GM18517 (cell line): ENCODE measurements at regions not wholly inside any gene's neighbourhood (a gene's known extent, or its start where the extent isn't known, plus 50 kb on each side); places are given as distances from the start of the nearest gene placed in this dataset.

Source experiments
- ATAC-seq: cut with Tn5 transposase; IDR thresholded peaks from one replicate; pipeline ENCODE4 v1.9.1; 2021; ENCODE audit warnings: mild to moderate bottlenecking, moderate library complexity; ENCODE audit not compliant: unreplicated experiment

DNA sequence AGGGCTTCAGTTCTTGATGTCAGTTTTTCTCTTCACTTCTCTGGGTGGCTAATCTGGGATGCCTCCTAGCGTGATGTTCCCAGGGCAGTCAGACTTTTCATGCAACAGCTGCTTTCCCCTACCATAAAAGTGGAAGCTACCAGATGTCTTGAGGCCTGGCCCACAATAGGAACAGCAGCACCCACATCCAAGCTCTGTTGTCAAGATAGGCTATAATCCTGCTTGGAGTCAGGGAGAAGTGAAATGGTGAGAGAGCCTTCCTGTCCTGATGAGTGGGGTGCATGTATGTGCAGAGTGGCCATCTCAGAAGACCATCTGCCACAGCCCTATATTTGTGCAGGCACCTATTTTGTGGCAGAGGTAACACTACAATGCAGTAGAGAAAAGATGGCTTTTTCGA lies 108.0 kb downstream of the HTR5A start:
- ATAC-seq: no peak

DNA sequence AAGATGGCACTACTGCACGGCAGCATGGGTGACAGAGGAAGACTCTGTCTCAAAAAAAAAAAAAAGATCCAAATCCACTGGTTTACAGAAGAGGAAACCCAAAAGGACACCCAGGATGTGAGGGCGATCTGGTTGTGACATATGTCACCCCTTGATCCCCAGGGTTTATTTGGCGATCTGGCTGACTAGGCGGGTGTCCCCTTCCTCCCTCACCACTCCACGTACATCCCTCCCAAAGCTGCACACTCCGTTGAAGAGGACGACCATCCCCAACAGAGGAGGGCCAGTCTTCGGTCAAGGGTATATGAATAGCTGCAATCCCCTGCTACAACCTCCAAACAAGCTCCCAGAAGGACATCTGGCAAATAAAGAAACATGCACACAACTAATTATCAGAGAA lies 111.6 kb downstream of the HTR5A start:
- ATAC-seq: no peak

DNA sequence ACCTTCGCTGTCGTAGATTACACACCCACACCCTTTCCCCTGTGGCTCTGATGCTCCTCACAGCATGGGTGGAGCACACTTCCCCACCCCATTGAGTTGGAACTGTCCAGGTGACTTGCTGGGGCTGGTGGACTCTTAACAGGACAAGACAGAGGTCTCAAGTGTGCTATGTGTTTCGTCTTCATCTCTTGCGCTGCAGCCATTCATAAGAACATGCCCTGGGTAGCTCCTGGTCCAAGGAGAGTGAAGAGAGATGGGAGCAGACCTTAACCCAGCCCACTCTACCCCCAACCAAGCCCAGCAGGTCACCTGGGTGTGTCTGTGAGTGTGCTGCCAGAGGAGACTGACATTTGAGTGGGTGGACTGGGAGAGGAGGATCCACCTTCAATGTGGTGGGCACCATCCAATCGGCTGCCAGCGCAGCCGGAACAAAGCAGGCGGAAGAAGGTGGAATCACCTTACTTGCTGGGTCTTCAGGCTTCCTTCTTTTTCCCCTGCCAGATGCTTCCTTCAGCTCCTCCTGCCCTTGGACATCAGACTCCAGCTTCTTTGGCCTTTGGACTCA lies 112.4 kb downstream of the HTR5A start:
- ATAC-seq: no peak

DNA sequence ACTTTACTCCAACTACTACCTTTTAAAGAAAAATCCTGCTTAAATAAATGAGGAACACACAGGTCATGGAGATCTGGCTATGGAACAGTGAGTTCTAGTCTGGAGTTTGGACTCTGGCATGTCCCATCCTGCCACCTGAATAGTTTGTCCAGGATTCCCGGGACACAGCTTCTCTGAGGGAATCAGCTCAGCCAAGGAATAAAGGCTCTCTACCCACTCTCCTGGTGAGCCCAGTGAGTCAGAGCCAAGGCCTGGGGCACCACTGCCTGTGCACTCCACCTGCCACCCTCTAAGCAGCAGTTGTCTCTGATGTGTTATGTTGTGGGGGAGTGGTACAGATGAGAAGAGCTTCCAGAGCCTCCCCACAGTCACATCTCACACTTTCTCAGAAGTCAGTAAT lies 113.5 kb downstream of the HTR5A start:
- ATAC-seq: no peak

DNA sequence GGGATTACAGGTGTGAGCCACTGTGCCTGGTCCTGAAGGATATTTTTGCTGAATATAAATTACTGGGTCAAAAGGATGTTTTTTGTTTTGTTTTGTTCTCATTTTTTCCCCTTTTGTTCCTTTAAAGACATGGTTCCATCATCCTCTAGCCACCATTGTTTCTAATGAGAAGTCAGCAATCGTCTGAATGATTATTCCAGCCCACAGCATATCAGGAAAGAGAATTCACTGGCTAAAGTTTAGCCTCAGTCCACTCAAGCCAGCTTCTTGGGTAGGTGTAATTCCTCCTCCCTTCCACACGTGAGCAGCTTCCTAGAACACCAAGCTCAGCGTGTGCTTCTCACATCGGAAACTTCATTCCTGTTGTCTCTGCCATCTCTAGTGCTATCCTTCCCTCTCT lies 112.8 kb upstream of the INSIG1 start:
- ATAC-seq: no peak

DNA sequence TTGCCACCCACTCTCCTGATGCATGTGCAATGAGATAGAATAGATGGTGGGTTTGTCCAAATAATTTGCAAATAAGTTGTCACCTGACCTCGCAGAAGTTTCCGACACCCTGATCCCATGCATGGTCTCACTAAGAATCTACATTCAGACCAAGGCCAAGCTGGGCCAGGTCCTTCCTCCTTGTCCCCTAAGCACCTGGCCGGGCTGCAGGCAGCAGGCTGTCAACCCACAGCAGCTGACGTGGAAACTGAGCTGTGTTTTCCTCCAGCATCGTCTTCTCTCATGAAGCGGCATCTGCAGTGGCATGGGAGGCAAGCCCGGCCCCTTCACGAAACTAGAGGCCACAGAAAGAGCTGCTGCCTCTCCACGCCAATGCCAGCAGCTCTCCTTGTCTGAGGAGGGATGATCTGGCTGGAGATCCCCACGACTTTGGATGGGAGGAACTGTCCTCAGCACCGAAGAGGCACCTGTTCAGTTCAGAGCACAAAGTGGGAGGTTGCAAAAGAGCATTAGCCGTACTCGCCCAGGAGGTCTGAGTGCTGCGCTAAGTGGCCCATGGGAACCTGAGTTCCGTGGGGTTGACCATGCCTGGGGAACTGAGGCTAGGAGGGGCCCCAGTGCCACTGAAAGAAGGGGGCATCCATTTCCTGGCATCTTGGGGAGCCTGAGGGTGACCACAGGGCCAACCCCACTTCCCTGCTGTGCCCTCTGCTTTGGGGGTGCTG lies 110.5 kb upstream of the INSIG1 start:
- ATAC-seq: no peak

DNA sequence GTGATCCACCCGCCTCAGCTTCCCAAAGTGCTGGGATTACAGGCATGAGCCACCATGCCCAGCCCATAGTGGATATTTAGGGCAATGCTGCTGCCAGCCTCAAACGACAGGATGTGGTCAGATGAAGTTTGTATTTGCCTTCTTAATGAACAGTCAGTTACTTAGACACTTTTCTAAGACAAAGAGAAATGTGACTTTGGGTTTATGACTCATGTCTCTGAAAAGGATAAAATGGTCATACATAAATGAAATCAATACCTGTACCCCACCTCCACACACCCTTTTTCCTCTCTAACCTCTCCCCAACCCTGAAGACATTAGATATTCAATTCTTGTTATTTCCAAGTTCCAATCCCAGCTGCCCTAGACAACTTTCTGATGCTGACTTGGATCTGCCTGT lies 109.3 kb upstream of the INSIG1 start:
- ATAC-seq: no peak

DNA sequence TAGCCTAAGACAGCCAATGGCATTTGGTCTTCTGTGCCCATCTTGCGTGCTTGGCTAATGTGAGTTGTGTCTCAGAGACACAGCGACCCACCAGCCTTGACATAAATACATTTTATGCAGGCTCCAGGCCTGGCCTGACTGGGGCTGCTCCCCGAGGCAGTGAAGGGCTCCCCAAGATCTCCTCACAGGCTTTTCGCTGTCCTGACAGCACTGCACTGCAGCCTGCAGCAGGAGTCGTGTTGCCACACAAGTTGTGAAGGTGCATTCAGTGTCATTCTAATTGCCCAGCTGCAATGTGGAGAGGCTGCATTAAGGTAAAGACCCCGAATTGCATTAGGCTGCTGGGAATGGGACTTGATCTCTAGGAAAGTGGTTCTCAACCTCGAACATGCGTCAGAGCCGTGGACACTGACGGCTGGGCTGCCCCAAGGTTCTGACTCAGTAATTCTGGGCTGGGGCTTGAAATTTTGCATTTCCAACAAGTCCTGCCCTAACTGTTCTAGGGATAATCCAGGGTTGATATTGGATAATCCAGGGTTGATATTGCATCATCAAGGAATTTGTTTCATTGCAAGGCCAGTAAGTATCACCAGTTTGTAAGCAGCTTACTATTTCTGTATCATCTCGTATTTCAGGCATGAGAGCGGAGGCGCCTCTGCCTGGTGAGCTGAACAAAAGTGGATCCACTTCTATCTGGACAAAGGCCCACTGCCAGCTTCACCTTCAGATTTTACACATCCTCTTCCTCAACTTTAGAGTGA lies 108.7 kb upstream of the INSIG1 start:
- ATAC-seq: no peak

DNA sequence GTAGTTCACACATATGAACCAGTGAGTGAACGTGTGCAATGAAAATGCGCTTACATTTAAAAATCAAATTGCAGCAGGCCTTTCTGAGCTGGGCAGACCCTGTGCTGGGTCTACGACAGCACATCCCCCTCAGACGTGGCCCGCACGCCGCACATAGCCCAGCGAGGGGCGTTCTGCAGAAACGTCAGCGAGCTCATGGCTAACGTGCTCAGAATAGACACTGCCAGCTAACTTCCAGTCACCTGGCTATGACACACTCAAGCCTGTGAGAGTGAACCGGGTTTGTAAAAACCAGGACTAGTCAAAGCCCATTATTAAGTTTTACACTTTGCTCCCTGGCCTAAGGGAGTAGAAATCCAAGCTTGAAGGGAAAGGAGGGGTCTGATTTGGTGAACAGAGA lies 108.1 kb upstream of the INSIG1 start:
- ATAC-seq: no peak

DNA sequence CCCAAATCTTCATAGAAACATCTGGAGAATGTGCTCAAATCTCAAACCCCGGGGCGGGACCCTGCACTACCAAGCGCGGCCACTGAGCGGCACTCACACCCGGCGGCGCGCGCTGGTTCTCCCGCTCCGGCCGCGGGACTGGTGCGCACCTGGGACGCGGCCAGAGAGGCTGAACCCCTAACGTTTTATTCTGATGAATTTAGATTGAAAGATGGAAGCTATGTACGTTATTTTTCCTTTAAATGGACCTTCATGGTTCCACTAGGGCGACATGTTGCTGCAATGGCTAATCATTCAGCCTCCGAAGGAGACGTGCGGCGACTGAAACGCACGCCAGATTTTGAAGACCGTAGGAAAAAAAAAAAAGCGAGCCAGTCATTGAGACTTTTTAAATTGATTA lies 107.0 kb upstream of the INSIG1 start:
- ATAC-seq: no peak

DNA sequence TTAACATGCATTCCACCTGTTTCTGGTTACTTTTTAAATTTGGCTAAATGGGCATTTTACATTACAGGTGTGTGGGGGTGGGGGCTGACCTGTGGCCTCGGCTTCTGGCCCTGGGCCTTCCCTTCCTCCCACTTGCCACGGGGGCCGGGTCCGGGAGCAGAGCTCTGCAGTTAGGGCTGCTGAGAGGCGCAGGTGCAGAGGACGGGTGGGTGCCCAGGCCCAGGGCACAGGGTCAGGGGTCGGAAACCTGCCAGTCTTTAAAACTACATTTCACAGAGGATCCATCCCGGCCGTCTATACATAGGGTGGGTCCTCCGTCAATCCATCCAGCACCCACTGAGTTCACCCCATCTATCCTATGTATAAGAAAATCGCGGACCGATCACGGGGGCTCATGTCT lies 106.5 kb upstream of the INSIG1 start:
- no peak for ATAC-seq

DNA sequence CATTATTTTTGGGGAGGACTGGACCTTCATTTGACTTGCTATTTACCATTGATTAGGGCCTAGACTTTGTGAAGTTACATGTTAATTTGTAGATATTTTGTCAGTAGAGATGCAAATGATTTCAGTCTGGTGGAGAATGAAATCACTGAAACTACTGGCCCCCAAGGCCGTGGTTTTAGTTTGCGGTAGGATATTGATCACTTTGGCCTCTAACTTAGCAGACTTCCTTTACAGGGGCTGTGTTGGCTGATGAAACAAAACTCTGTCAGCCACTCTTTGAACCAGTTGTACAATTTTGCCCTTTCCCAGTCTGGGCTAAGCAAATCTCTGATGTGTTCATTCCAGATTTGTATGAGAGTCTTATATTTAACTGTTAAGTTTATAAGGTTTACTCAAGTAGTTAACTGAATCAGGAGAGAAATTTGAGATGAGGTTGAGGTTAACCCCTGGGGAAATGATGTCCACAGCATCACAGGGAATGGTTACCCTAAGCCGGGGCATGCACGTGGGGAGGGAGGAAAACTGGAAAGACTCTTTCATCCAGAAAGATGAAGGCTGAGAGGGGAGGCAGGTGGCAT lies 105.7 kb upstream of the INSIG1 start:
- peak; percentile 63 for ATAC-seq

DNA sequence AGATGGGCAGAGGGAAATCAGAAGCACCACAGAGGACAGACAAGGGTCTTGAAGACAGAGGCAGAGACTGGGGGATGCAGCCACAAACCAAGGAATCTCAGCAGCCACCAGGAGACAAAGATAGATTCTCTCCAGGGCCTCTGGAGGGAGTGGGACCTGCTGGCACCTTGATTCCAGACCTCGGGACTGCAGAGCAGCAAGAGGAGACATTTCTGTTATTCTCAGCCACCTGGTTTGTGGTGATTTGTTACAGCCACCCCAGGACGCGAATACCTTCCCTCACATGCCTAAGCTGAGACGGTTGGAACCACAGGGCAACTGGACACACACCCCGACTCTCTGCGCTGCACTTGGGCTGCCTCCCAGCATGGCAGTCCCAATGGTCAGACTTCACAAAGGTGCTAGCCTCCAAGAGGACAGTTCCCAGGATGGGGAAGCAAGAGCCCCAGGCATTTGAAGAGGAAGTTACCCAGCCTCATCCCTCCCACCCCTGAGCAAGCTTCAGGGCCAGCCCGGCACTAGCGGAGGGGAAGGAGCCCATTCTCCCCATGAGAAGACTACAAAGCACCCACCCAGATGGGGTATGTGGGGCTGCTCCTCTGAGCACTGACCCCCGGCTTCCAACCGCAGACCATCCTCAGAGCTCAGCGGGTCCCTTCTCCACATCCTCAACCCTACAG lies 104.6 kb upstream of the INSIG1 start:
- ATAC-seq: no peak

DNA sequence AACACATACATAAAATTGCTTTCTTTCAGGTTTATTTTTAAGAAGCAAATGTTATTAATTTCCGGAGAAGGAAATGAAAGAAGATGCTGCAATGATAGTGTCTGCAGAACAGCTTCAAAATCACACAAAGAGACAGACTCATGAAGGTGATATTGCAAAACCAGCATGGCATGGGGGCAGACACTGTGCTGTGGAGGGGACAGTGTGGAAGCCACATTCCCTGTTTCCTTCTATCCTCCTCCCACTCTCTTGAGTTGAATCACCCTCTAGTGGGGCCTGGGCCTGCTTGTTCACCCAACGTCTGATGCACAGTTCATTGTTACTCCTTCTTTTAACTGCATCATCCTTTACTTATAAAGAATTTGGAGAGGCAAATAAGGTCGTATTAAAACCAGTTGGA lies 104.0 kb upstream of the INSIG1 start:
- ATAC-seq: no peak

DNA sequence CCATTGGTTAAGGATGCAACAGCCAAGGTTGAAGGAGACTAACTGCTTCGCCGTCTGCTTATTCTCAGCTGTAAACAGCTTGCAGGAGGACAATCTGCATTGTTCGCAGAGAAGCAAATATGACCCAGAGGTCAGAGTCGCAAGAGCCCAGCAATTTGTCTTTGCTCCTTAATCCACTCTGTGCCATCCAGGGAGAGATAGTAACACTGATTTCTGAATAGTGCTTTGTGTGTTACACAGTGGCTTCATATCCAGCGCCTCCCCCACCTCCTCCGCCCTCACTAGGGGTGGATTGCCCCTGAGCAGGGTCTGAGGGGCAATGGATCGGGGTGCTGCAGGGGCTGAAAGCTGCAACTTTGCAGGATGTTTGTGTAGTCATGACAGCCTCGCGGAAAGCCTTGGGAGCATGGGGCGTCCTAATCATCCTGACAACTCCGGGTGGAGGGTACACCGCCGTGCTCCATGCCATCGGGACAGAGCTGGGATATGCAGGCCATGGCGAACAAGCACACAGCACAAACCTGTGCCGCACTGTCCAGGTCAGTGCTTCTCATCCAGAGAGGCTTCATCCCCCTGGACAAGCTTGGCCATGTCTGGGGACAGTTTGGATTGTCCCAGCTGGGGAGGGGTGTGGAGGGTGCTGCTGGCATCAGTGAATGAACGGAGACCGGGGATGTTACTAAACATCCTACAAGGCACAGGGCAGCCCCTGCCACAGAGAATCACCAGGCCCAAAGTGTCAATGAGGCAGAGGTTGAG lies 103.1 kb upstream of the INSIG1 start:
- no peak for ATAC-seq

DNA sequence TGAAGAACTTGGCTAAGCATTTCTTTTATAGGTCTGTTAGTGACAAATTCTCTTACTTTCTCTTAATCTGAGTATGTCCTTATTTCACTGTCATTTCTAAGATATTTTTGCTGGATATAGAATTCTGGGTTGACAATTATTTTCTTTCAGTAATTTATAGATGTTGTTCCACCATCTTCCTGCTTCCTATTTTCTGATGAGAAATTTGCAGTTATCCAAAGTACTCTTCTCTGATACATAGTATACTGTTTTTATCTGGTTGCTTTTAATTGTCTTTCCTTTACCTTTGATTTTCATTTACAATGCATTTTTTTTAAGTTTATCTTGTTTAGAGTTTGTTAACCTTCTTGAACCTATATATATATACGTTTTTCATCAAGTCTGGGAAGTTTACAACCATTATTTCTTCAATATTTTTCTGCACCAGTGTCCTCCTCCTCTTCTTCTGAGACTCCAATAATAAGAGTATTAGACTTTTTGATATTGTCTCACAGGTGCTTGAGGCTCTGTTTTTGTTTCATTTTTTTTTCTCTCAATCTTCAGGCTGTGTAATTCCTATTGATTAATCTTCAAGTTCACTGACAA lies 101.6 kb upstream of the INSIG1 start:
- ATAC-seq: no peak

DNA sequence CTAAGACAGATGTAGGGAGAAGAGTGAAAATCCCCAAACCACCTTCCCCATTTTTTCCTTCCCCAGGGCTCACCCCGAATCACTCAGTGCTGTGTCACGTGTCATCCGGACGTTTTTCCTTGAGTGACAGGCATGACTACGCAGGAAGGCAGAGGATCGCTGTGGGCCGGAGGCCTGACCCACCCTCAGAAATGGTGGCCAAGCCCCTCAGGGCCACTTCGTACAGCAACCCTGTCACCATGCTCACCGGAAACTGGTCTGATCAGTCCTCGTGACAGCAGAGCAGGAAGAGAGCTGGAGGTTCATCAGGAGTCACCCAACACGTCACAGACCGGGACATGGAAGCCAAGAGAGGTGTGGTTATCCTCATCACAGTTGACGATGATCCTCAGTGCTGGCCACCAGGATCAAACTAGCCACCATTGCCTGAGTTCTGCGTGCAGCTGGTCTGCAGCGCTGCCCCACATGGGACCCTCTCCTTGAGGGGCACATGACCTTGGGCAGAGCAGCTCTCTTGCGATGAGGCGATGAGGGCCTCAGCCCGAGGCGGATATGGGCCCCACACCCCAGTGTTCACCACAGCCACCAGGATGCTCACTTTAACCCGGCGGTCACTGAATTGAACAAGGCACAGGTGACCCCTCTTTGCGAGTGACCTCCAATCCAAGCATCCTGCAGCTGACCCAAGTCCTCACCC lies 99.3 kb upstream of the INSIG1 start:
- ATAC-seq: no peak

DNA sequence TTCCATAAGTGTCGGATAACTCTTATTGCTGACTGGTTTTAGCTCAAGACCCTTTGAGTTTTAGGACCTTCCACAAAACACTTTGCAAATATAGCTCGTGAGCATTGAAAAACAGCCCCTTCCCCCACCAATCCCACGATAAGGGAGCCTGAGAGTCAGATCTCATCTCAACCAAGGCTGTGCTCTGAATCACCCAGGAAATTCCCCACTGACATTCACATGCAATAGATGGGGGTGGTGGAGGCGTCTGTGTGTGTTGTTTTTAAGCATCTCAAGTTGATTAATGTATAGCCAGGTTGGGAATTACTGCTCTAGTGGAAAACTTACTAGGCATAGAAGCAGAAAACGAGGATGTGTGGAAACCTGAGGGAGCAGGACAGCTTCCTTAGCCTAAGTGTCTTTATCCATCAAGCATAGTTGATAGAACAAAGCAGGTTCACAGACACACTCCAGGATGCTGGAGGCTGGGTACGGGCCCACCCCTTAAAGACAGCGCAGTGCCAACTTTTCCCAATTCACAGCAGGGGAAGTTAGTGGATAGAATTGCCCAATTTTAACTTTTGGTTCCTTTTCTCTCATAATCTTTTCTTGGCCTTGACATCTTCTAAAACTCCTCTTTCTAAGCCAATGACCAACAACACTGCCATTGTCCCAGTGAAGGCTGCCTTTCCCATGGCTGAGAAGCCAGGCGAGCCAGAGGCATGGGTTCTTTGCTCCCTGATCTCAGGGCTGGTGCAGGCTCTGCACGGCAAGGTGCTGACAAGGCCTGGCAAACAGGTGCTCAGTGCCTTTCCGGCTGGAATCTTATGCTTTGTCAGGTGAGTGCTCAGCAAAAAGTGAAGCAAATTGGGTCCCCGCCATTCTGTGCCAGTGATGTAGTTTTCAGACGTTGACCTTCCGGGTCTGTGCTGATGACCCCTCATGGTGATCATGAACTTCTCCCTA lies 98.5 kb upstream of the INSIG1 start:
- no peak for ATAC-seq
